Right hindlimb (tissue), 1 donor: ENCODE measurements at regions not wholly inside any gene's neighbourhood (a gene's known extent, or its start where the extent isn't known, plus 50 kb on each side); places are given as distances from the start of the nearest gene placed in this dataset.
A peak's percentile ranks its signal among the peaks of the same experiment; 100 is the strongest.
"Not testable (repeated sequence)": the region's sequence is repeated elsewhere in the genome, so short reads cannot be mapped to it uniquely, and the experiment has no call there.

ENCODE experiments used
- DNase-seq: peaks from one replicate; pipeline ENCODE4 v3.0.0-alpha.2; 2018

- not testable (repeated sequence) for DNase-seq
These were observed 347.4 kb downstream of the MAGEE1 start for GRCh38 chrX:76774912-76775311.

DNA sequence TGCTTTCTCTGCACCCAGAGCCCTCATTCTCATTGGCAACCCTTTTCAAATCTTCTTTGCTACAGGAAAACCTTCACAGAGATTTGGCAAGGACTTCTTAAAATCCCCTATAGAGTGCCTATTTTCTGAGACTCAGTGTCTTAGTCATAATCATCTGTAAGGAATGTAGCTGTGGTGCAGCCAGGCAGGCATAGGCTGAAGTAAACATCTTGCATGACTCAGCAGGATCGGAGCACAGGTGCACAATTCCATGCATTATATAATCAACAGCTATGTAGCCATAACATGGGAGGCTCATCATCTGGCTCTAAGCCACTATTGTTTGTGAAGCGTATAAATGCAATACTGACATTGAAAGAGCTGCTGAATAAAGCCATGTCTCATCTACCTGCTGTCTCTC, 368.8 kb downstream of the MAGEE1 start:
- DNase-seq, result no peak

DNA sequence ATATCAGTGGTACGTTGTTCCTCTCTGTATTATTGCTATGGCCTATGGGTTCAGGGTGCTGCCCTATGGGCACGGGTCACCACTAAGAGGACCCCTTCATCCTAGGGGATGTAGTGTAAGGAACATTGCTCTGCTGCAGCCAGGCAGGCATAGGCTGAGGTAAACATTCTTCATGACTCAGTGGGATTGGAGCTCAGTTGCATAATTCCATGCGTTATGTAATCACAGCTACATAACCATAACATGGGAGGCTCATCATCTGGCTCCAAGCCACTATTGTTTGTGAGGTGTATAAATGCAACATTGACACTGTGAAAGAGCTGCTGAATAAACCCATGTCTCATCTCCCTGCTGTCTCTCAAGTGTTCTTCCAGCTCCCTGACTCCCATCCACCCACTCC, 375.2 kb downstream of the MAGEE1 start:
- no peak for DNase-seq

DNA sequence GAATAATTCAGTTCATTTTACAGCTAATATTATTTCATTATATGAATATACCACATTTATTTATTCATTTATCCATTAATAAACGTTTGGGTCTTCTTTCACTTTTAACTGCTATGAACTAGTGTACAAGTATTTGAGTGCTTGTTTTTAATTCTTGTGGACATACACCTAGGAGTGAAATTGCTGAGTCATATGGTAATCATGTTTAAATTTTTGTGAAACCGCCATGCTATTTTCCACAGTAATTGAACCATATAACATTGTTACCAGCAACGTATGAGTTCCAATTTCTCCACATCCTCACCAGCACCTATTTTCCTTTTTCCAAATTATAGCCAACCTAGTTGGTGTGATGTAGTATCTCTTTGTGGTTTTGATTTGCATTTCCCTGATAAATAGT, 388.2 kb downstream of the MAGEE1 start:
- no peak for DNase-seq

DNA sequence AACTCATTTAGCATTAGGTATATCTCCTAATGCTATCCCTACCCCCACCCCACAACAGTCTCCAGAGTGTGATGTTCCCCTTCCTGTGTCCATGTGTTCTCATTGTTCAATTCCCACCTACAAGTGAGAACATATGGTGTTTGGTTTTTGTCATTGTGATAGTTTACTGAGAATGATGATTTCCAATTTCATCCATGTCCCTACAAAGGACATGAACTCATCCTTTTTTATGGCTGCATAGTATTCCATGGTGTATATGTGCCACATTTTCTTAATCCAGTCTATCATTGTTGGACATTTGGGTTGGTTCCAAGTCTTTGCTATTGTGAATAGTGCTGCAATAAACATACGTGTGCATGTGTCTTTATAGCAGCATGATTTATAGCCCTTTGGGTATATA, 389.8 kb downstream of the MAGEE1 start:
- DNase-seq, result not testable (repeated sequence)

DNA sequence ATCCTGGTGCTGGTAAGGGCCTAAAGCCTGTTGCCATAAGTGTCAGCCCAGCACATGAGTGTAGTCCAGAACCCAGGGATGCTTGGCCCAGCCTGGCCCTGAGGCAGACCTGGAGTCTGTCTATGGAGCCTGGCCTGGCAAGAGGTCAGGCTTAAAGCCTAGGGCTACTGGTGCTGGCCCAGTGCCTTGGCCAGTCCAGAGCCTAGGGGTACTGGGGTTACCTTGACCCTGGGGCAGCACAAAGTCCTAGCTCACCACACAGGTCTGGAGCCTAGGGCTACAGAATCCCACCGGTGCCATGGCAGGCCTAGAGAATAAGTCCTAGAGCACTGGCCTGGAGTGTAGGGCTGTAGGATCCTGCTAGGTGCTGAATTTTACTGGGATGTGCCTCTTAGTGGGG, 393.8 kb downstream of the MAGEE1 start:
- DNase-seq, result no peak

- no peak for DNase-seq
These were observed 400.2 kb downstream of the MAGEE1 start for GRCh38 chrX:76827672-76828071.

- not testable (repeated sequence) for DNase-seq
These were observed 413.4 kb downstream of the MAGEE1 start for GRCh38 chrX:76840902-76841301.

DNA sequence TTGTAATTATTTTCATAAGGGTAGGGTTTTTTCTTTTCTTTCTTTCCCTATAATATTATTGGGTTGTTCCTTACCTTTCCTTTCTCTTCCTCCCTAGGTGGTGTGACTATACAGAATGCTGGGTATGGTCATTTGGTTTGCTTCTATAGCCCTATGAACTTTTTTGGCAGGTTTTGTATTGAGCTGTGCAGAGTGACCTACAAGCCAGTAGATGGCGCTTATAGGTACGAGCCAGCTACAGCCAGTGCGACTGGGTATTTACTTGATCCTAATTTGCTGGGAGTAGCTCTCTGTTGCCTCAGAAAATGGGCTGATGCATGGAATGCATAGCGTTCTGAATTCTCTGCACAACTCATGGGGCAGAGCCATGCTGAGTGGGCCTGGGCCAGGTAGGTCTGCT, 423.3 kb downstream of the MAGEE1 start:
- DNase-seq, result no peak

DNA sequence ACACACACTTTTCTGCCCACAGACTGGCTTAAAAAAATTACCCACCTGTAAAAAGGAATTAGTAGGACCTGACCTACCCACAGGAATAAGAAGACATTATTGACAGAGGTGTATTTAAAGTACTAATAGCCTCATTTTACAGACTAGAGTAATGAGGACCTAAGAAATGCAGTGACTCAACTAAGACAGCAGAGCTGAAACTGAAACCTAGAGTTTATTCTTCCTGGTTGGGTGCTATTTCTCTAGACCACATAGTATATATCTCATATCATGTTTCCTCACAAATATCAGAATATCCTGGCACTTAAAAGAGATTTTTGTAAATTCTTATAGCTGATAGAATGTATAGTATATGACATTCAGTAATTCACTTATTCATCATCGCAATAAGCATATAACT, 435.0 kb downstream of the MAGEE1 start:
- no peak for DNase-seq

DNA sequence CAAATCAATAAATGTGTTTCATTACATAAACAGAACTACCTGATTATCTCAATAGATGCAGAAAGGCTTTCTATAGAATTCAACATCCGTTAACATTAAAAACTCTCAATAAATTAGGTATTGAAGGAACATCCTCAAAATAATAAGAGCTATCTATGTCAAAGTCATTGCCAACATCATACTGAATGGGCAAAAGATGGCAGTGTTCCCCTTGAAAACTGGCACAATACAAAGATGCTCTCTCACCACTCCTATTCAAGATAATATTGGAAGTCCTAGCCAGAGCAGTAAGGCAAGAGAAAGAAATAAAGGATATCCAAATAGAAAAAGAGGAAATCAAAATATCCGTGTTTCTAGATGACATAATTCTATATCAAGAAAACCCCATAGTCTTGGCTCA, 466.4 kb downstream of the MAGEE1 start:
- DNase-seq, result no peak

GRCh38 chrX:76915836-76916235, 488.3 kb downstream of the MAGEE1 start:
- no peak for DNase-seq

GRCh38 chrX:76918033-76918432, 490.5 kb downstream of the MAGEE1 start:
- no peak for DNase-seq

DNA sequence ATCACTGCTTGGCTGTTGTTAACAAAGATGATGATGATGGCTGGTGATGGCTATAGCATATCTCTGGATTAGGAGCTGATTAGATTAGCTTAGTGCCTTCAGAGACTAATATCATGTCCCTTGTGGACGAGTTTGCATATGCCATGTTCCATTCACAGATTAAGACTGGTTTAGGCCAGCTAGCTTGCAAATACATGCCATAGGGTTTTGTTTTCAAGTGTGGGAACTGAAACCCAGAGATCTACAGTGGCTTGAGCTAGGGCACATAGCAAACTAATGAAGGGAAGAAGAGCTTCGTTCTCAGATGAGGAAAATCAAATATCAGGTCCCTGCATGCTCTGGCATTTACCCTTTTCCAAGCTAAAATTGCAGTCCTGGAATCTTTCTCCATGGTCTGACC, 492.3 kb downstream of the MAGEE1 start:
- no peak for DNase-seq

GRCh38 chrX:76920607-76921006, 493.1 kb downstream of the MAGEE1 start:
- DNase-seq, result no peak

DNA sequence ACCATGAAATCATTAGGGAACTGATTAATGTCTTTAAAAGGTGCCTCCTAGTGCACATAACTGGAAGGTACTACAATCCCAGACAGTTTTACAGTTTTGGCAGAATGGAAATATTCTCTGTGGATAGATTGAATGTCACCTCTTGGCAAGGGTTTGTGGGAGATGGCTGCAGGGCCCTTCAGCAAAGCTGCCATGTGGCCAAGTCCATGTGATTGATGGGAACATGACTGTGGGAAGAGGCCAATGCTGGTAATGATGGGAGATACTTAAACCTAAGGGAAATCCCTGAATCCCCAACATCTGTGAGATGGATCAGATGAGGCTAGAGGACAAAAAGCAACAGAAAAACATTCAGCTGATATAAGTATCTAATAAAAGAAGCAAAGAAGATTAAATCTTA, 493.7 kb downstream of the MAGEE1 start:
- peak; percentile 26 for DNase-seq

- no peak for DNase-seq
These were observed 494.6 kb downstream of the MAGEE1 start for GRCh38 chrX:76922100-76922499.

DNA sequence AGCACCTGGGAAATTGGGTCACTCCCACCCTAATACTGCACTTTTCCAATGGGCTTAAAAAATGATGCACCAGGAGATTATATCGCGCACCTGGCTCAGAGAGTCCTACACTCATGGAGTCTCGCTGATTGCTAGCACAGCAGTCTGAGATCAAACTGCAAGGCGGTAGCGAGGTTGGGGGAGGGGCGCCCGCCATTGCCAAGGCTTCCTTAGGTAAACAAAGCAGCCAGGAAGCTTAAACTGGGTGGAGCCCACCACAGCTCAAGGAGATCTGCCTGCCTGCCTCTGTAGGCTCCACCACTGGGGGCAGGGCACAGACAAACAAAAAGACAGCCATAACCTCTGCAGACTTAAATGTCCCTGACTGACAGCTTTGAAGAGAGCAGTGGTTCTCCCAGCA, 497.1 kb downstream of the MAGEE1 start:
- DNase-seq, result not testable (repeated sequence)

- DNase-seq, result no peak
These were observed 504.0 kb downstream of the MAGEE1 start for GRCh38 chrX:76931518-76931917.

- DNase-seq, result no peak
These were observed 489.7 kb upstream of the FGF16 start for GRCh38 chrX:76957485-76957884.

GRCh38 chrX:76971393-76972376, 475.5 kb upstream of the FGF16 start:
- DNase-seq, result no peak

DNA sequence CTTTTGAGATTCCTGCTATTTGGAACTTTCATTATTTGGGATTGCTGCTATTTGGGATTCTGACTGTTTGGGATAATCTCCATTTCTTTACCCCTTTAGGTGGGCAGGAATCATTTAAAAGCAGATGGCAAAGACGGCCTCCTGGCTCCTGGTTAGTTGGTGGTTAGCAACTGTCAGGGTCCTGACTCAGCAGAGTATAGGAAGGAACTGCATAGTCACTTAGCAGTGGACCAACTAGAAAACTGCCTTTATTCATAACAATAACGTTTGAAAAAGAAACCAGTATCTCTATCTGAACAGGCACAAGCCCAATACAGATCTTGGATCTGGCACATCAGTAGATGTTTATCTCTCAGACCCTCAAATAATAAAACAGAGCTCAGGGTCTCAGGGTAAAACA, 469.7 kb upstream of the FGF16 start:
- no peak for DNase-seq

GRCh38 chrX:76987381-76987780, 459.8 kb upstream of the FGF16 start:
- DNase-seq, result no peak

GRCh38 chrX:76996641-76997040, 450.5 kb upstream of the FGF16 start:
- no peak for DNase-seq

DNA sequence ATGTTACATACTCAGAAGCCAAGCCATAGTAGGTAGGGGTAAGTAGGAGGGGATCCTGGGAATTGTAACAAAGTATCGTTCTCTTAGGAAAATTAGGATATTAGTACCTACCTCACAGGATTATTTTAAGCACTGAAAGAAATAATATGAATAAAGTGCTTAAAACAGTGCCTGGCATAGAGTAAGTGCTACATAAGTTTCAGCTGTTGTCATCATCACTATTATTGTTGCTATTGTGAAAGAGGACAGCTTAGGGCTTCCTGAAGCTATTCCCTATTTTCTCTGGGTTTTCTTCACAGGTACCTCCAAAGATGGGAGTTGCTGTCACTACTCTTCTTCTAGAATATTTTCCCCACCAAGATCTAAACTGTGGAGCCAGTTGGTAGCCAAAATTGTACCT, 443.7 kb upstream of the FGF16 start:
- DNase-seq, result no peak
